DOHH2 (cell line): ENCODE measurements at regions not wholly inside any gene's neighbourhood (a gene's known extent, or its start where the extent isn't known, plus 50 kb on each side); places are given as distances from the start of the nearest gene placed in this dataset.

Source experiments
- H3F3A ChIP-seq: fragments of 200-600 bp; sonication (generic), shearing (Covaris generic); 2 replicates; pipeline ENCODE4 v1.6.0; 2016; ENCODE audit warnings: antibody characterized with exemption, mild to moderate bottlenecking; ENCODE audit not compliant: control insufficient read depth, insufficient read depth
- H3K27ac ChIP-seq: fragments of 200-600 bp; sonication (generic); 2 replicates; pipeline ENCODE4 v1.5.1; 2014; ENCODE audit warnings: low read depth, mild to moderate bottlenecking, low read length, moderate library complexity
- H3K27me3 ChIP-seq: fragments of 200-600 bp; sonication (generic); 2 replicates; pipeline ENCODE4 v1.6.1; 2014; ENCODE audit warnings: mild to moderate bottlenecking, low read length, mixed read lengths; ENCODE audit not compliant: control insufficient read depth
- H3K36me3 ChIP-seq: fragments of 200-600 bp; sonication (generic); 2 replicates; pipeline ENCODE4 v1.6.1; 2014; ENCODE audit warnings: mild to moderate bottlenecking, low read length, moderate library complexity, mixed read lengths; ENCODE audit not compliant: control insufficient read depth
- H3K4me1 ChIP-seq: fragments of 200-600 bp; sonication (generic); 2 replicates; pipeline ENCODE4 v1.6.1; 2014; ENCODE audit warnings: mild to moderate bottlenecking, low read length, mixed read lengths; ENCODE audit not compliant: control insufficient read depth
- H3K4me2 ChIP-seq: fragments of 200-600 bp; sonication (generic); 2 replicates; pipeline ENCODE4 v1.6.0; 2014; ENCODE audit warnings: mild to moderate bottlenecking, low read length, moderate library complexity
- H3K4me3 ChIP-seq: fragments of 200-600 bp; sonication (generic); 2 replicates; pipeline ENCODE4 v1.5.1; 2014; ENCODE audit warnings: mild to moderate bottlenecking, low read length, mixed read lengths
- H3K79me2 ChIP-seq: fragments of 200-600 bp; sonication (generic); 2 replicates; pipeline ENCODE4 v1.6.1; 2014; ENCODE audit warnings: mild to moderate bottlenecking, low read length, mixed read lengths; ENCODE audit not compliant: control insufficient read depth
- H3K9me2 ChIP-seq: fragments of 200-600 bp; sonication (generic); replicated peaks from 2 replicates; pipeline ENCODE4 v1.6.1; 2014; ENCODE audit warnings: mild to moderate bottlenecking, low read length, mixed read lengths; ENCODE audit not compliant: control insufficient read depth
- H3K9me3 ChIP-seq: fragments of 200-600 bp; sonication (generic); 2 replicates; pipeline ENCODE4 v1.6.1; 2014; ENCODE audit warnings: antibody characterized with exemption, low read length, mixed read lengths; ENCODE audit not compliant: control insufficient read depth, insufficient read depth
- H4K20me1 ChIP-seq: fragments of 200-600 bp; sonication (generic); 2 replicates; pipeline ENCODE4 v1.6.0; 2014; ENCODE audit warnings: low read depth, mild to moderate bottlenecking, antibody characterized with exemption, low read length, moderate library complexity; ENCODE audit not compliant: control insufficient read depth, insufficient read depth
- EZH2phosphoT487 ChIP-seq: fragments of 200-600 bp; sonication (generic); IDR thresholded peaks from 2 replicates; pipeline ENCODE4 v1.6.1; 2017; ENCODE audit warnings: borderline replicate concordance, mild to moderate bottlenecking, antibody characterized with exemption, low read length, moderate library complexity, mixed read lengths
- TF ChIP-seq, protein P1 (sequence below): fragments of 200-600 bp; sonication (generic); IDR thresholded peaks from one replicate; pipeline ENCODE4 v1.5.1; 2014; ENCODE audit warnings: antibody characterized with exemption, mild to moderate bottlenecking, low read depth, low read length; ENCODE audit not compliant: poor library complexity, severe bottlenecking

DNA sequence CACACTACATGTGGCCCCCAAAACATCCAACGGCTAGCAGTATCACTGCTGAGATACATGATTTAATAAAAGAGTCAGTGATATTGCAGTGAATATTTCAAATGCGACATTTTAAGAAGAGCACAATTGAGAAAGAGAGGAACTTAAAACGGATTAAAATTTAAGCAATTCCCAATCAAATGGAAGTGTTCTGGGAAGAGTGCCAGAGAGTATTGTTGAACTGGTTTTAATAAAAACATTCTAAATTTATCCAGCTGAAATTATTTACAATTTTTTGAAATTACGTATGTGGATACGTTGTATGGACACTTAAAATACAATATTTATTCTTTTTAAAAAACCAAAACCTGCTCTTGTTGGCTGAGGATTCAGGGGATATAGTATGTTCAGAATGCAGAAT, 117.7 kb downstream of the C3orf38 start:
- Histone ChIP-seq H3F3A (no peaks in the 10 kb centered on the region), H3K4me3 (no peak overlapping the region), H3K9me3 (no peaks in the 10 kb centered on the region), H3K4me2 (no peak overlapping the region), H3K4me1 (no peaks in the 10 kb centered on the region), H3K36me3 (no peaks in the 10 kb centered on the region), H3K9me2 (no peaks in the 10 kb centered on the region), H3K27ac (no peak overlapping the region), H3K27me3 (no peaks in the 10 kb centered on the region), H3K79me2 (no peaks in the 10 kb centered on the region), H4K20me1 (no peaks in the 10 kb centered on the region)
- TF ChIP-seq, protein P1, sequence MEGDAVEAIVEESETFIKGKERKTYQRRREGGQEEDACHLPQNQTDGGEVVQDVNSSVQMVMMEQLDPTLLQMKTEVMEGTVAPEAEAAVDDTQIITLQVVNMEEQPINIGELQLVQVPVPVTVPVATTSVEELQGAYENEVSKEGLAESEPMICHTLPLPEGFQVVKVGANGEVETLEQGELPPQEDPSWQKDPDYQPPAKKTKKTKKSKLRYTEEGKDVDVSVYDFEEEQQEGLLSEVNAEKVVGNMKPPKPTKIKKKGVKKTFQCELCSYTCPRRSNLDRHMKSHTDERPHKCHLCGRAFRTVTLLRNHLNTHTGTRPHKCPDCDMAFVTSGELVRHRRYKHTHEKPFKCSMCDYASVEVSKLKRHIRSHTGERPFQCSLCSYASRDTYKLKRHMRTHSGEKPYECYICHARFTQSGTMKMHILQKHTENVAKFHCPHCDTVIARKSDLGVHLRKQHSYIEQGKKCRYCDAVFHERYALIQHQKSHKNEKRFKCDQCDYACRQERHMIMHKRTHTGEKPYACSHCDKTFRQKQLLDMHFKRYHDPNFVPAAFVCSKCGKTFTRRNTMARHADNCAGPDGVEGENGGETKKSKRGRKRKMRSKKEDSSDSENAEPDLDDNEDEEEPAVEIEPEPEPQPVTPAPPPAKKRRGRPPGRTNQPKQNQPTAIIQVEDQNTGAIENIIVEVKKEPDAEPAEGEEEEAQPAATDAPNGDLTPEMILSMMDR = no peak
- no peak for TF ChIP-seq EZH2phosphoT487

DNA sequence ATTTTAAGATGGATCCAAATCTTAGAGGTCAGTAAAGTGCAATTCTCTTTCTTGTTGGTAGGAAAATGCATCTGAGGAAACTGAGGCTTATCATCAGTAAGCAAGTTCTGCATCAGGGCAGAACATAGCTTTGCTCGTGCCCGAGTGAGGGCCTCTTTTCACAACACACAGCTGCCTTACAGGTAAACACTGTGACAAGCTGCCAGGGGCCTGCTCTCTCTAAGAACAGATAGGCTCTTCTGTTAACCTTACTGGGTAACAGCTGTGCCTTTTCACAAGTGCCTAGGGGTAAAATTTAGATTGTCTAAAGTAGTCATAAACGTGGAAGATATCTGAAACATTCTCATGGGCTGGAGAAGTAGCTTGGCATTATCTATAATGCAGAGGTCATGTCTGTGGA, 118.1 kb downstream of the C3orf38 start:
- H3K9me2 ChIP-seq = no peaks in the 10 kb centered on the region
- H3K27me3 ChIP-seq = no peaks in the 10 kb centered on the region
- H3K4me2 ChIP-seq = no peak overlapping the region
- no peaks in the 10 kb centered on the region for H3K4me1 ChIP-seq
- no peaks in the 10 kb centered on the region for H3F3A ChIP-seq
- no peaks in the 10 kb centered on the region for H3K36me3 ChIP-seq
- H3K9me3 ChIP-seq = no peaks in the 10 kb centered on the region
- TF ChIP-seq, protein P1 = no peak
- no peak for TF ChIP-seq EZH2phosphoT487
- no peak overlapping the region for H3K27ac ChIP-seq
- no peaks in the 10 kb centered on the region for H3K79me2 ChIP-seq
- no peak overlapping the region for H3K4me3 ChIP-seq
- no peaks in the 10 kb centered on the region for H4K20me1 ChIP-seq

DNA sequence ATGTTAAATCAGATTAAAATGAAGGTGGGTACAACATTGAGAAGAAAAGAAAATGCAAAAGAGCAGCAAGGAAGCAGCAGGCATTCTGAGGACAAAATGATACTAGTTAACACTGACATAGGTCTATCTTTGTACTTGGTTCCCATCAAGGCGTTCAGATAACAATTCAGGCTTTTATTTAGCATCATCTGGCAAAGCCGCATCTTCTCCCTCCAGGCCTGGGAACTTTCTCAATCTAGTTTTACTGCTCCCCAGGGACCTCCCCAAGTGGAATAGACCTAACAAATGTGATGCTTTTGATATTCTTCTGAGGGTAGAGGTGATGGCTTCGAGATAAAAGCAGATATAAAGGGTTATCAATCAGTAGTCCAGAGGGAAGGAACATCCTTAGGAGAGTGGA, 130.6 kb downstream of the C3orf38 start:
- no peaks in the 10 kb centered on the region for H3F3A ChIP-seq
- H4K20me1 ChIP-seq = no peaks in the 10 kb centered on the region
- no peaks in the 10 kb centered on the region for H3K79me2 ChIP-seq
- no peak overlapping the region for H3K4me3 ChIP-seq
- TF ChIP-seq, protein P1 = no peak
- no peak for TF ChIP-seq EZH2phosphoT487
- H3K36me3 ChIP-seq = no peaks in the 10 kb centered on the region
- H3K27me3 ChIP-seq = no peaks in the 10 kb centered on the region
- no peaks in the 10 kb centered on the region for H3K9me2 ChIP-seq
- no peak overlapping the region for H3K4me2 ChIP-seq
- H3K27ac ChIP-seq = no peak overlapping the region
- H3K4me1 ChIP-seq = no peaks in the 10 kb centered on the region
- H3K9me3 ChIP-seq = no peaks in the 10 kb centered on the region
